OCI-LY3 (cell line): ENCODE measurements at regions not wholly inside any gene's neighbourhood (a gene's known extent, or its start where the extent isn't known, plus 50 kb on each side); places are given as distances from the start of the nearest gene placed in this dataset.

Source experiments
- CTCF ChIP-seq: fragments of 200-600, 300-600 bp; sonication (generic); IDR thresholded peaks from 2 replicates; pipeline ENCODE4 v1.5.1; 2014; ENCODE audit warnings: antibody characterized with exemption, low read length, low read depth
- EZH2phosphoT487 ChIP-seq: fragments of 200-600 bp; shearing (Covaris generic); IDR thresholded peaks from 2 replicates; pipeline ENCODE4 v1.6.1; 2018; ENCODE audit warnings: antibody characterized with exemption, mixed run types, low read depth

GRCh38 chr1:29650476-29650875 lies 414.2 kb downstream of the PTPRU start:
- TF ChIP-seq CTCF (no peak), EZH2phosphoT487 (no peak)
